Panc1 (cell line): ENCODE measurements at regions not wholly inside any gene's neighbourhood (a gene's known extent, or its start where the extent isn't known, plus 50 kb on each side); places are given as distances from the start of the nearest gene placed in this dataset.

Experiments used
- ATAC-seq: fragments of 200-7000 bp; cut with Tn5 transposase; 2 replicates; pipeline ENCODE4 v1.9.1; 2020; ENCODE audit warnings: mild to moderate bottlenecking, moderate library complexity
- BruUV-seq: library from RNA; stranded (reverse); fragments of 400-500 nt; replicated peaks from 2 replicates; lab custom pipeline; 2021; lab: Mats Ljungman, UMichigan
- CTCF ChIA-PET: fragments of 300-600 bp; sonication (Branson Sonifier 250); formaldehyde crosslinking; loops from one replicate; lab custom pipeline; 2022; ENCODE audit warnings: antibody characterized with exemption; lab: Charles Lee
- POLR2A ChIA-PET: fragments of 300-600 bp; sonication (Branson Sonifier 250); formaldehyde crosslinking; loops from one replicate; lab custom pipeline; 2022; ENCODE audit warnings: antibody characterized with exemption; lab: Charles Lee
- DNase-seq: peaks from one replicate; pipeline ENCODE4 v3.0.0-alpha.2; 2010; ENCODE audit warnings: low read depth, low spot score
- H3K27ac ChIP-seq: 2 replicates; pipeline ENCODE4 v1.5.1; 2011; ENCODE audit warnings: mild to moderate bottlenecking, low read length, inconsistent platforms
- H3K27me3 ChIP-seq: fragments of 200-500 bp; sonication (Bioruptor generic); 2 replicates; pipeline ENCODE4 v1.6.0; 2014; ENCODE audit warnings: low read length, inconsistent platforms; ENCODE audit not compliant: control insufficient read depth, insufficient read depth
- H3K36me3 ChIP-seq: fragments of 200-500 bp; sonication (Bioruptor generic); 2 replicates; pipeline ENCODE4 v1.5.1; 2014; ENCODE audit warnings: inconsistent platforms, mild to moderate bottlenecking, low read length, moderate library complexity; ENCODE audit not compliant: control insufficient read depth, insufficient read depth
- H3K4me1 ChIP-seq: 2 replicates; pipeline ENCODE4 v1.5.1; 2011; ENCODE audit warnings: inconsistent platforms, mild to moderate bottlenecking, low read length, moderate library complexity; ENCODE audit not compliant: control insufficient read depth, insufficient read depth
- H3K4me3 ChIP-seq, 2 experiments: 2 replicates each; pipeline ENCODE4 v1.5.1; 2011 to 2012; ENCODE audit warnings: low read depth in 2 of 2, low read length in 2 of 2, mild to moderate bottlenecking in 2 of 2, inconsistent platforms in 1 of 2, moderate library complexity in 1 of 2
- H3K9me3 ChIP-seq: fragments of 200-500 bp; sonication (Bioruptor generic); 2 replicates; pipeline ENCODE4 v1.5.1; 2014; ENCODE audit warnings: low read depth, mild to moderate bottlenecking, inconsistent platforms, low read length, moderate library complexity; ENCODE audit not compliant: control insufficient read depth, insufficient read depth
- POLR2AphosphoS5 ChIP-seq: IDR thresholded peaks from 2 replicates; pipeline ENCODE4 v1.6.1; 2012; ENCODE audit warnings: mild to moderate bottlenecking, low read depth, low read length, moderate library complexity
- SIN3A ChIP-seq: IDR thresholded peaks from 2 replicates; pipeline ENCODE4 v1.6.1; 2012; ENCODE audit warnings: low read depth, mild to moderate bottlenecking, low read length, moderate library complexity, borderline replicate concordance; ENCODE audit not compliant: insufficient read depth
- TCF7L2 ChIP-seq: IDR thresholded peaks from 2 replicates; pipeline ENCODE4 v1.6.1; 2011; ENCODE audit warnings: mild to moderate bottlenecking, low read depth, low read length, inconsistent platforms
- in situ Hi-C: cut with HindIII; loops from 2 replicates; pipeline ENCODE4 v1.10.0; 2016; ENCODE audit warnings: low sequenced_read_pairs, low pct_unique_long_range_greater_than_20kb
- intact Hi-C: fragments of 100-400 bp; cut with micrococcal nuclease; formaldehyde crosslinking; loops from one replicate; pipeline ENCODE4 v1.10.0; 2022; ENCODE audit not compliant: unreplicated experiment
- TF ChIP-seq, protein P1 (sequence below): fragments of 450-650 bp; IDR thresholded peaks from 2 replicates; pipeline ENCODE4 v1.5.1; 2017; ENCODE audit warnings: mild to moderate bottlenecking
- TF ChIP-seq, protein P2 (sequence below), 2 experiments: IDR thresholded peaks; 2 replicates each; pipeline ENCODE4 v1.6.1; 2011 to 2012; ENCODE audit warnings: low read depth in 2 of 2, control low read depth in 1 of 2, low read length in 1 of 2, mild to moderate bottlenecking in 1 of 2, moderate library complexity in 1 of 2; ENCODE audit not compliant: insufficient read depth in 1 of 2

DNA sequence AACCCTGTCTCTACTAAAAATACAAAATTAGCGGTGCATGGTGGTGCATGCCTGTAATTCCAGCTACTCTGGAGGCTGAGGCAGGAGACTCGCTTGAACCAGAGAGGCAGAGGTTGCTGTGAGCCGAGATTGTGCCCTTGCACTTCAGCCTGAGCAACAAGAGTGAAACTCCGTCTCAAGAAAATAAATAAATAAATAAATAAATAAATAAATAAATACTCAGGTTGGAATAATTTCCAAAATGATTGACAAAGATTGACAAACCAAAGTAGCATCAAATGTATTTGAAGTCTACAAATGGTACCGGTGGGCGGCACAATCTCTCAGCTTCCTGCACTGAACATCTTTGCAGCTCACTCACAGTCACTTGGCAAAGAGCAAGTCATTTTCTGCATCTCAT lies 144.1 kb upstream of the NRSN1 start:
- ChIA-PET POLR2A (no interaction called here), CTCF (no interaction called here)
- Histone ChIP-seq H3K27ac (no peak overlapping the region), H3K4me3 (no peak overlapping the region), H3K9me3 (no peaks in the 10 kb centered on the region), H3K27me3 (no peaks in the 10 kb centered on the region), H3K4me1 (no peaks in the 10 kb centered on the region), H3K36me3 (no peaks in the 10 kb centered on the region)
- ATAC-seq (no peak), DNase-seq (no peak)
- no TSS peak for BruUV-seq
- in situ Hi-C loops, result no loop called here
- TF ChIP-seq, protein P1, sequence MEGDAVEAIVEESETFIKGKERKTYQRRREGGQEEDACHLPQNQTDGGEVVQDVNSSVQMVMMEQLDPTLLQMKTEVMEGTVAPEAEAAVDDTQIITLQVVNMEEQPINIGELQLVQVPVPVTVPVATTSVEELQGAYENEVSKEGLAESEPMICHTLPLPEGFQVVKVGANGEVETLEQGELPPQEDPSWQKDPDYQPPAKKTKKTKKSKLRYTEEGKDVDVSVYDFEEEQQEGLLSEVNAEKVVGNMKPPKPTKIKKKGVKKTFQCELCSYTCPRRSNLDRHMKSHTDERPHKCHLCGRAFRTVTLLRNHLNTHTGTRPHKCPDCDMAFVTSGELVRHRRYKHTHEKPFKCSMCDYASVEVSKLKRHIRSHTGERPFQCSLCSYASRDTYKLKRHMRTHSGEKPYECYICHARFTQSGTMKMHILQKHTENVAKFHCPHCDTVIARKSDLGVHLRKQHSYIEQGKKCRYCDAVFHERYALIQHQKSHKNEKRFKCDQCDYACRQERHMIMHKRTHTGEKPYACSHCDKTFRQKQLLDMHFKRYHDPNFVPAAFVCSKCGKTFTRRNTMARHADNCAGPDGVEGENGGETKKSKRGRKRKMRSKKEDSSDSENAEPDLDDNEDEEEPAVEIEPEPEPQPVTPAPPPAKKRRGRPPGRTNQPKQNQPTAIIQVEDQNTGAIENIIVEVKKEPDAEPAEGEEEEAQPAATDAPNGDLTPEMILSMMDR, result no peak
- TF ChIP-seq POLR2AphosphoS5, result no peak
- no peak for TF ChIP-seq SIN3A
- TF ChIP-seq, protein P2, sequence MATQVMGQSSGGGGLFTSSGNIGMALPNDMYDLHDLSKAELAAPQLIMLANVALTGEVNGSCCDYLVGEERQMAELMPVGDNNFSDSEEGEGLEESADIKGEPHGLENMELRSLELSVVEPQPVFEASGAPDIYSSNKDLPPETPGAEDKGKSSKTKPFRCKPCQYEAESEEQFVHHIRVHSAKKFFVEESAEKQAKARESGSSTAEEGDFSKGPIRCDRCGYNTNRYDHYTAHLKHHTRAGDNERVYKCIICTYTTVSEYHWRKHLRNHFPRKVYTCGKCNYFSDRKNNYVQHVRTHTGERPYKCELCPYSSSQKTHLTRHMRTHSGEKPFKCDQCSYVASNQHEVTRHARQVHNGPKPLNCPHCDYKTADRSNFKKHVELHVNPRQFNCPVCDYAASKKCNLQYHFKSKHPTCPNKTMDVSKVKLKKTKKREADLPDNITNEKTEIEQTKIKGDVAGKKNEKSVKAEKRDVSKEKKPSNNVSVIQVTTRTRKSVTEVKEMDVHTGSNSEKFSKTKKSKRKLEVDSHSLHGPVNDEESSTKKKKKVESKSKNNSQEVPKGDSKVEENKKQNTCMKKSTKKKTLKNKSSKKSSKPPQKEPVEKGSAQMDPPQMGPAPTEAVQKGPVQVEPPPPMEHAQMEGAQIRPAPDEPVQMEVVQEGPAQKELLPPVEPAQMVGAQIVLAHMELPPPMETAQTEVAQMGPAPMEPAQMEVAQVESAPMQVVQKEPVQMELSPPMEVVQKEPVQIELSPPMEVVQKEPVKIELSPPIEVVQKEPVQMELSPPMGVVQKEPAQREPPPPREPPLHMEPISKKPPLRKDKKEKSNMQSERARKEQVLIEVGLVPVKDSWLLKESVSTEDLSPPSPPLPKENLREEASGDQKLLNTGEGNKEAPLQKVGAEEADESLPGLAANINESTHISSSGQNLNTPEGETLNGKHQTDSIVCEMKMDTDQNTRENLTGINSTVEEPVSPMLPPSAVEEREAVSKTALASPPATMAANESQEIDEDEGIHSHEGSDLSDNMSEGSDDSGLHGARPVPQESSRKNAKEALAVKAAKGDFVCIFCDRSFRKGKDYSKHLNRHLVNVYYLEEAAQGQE (IDR thresholded peaks at IDR 0.05; ENCODE audit: insufficient read depth in 1 of 2, low read depth in 2 of 2, low read length in 1 of 2), result no peak
- intact Hi-C loops, result no loop called here

DNA sequence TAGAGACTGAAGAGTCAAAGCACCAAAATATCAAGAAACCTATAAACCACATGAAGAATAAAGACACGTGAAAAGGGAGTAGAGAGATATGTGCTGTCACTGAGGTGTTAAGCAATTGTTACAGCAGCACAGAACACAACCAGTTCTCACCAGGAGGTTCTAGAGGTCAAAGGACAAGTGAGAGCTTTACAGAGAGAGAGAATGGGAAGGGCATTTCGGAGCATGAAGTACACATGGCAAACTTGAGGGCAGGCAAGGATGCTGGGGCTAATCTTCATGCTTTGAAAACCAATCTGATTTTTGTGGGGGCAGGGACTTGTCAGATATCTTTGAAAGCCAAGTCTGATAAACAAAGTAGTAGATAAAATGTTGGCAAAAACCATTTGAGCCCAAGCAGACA lies 142.3 kb upstream of the NRSN1 start:
- POLR2A ChIA-PET, result no interaction called here
- H3K36me3 ChIP-seq, result no peaks in the 10 kb centered on the region
- CTCF ChIA-PET, result no interaction called here
- DNase-seq (no peak), ATAC-seq (no peak)
- intact Hi-C loops (no loop called here), in situ Hi-C loops (no loop called here)
- no peak overlapping the region for H3K4me3 ChIP-seq
- no TSS peak for BruUV-seq
- H3K27me3 ChIP-seq, result no peaks in the 10 kb centered on the region
- no peak overlapping the region for H3K27ac ChIP-seq
- no peaks in the 10 kb centered on the region for H3K9me3 ChIP-seq
- no peak for TF ChIP-seq TCF7L2
- TF ChIP-seq, protein P2 (IDR thresholded peaks at IDR 0.05; ENCODE audit: insufficient read depth in 1 of 2, low read depth in 2 of 2, low read length in 1 of 2), result no peak
- TF ChIP-seq POLR2AphosphoS5, result no peak
- TF ChIP-seq, protein P1, result no peak
- TF ChIP-seq SIN3A, result no peak
- H3K4me1 ChIP-seq, result no peaks in the 10 kb centered on the region
